ENCODE measurements at regions not wholly inside any gene's neighbourhood (a gene's known extent, or its start where the extent isn't known, plus 50 kb on each side); places are given as distances from the start of the nearest gene placed in this dataset.

GRCh38 chr4:156192033-156192432 lies 238.4 kb upstream of the CTSO start:
- Histone ChIP-seq H3K27me3 (replicated peaks in 1 of 4; ENCODE audit: control extremely low read depth in 1 of 4, control insufficient read depth in 3 of 4, insufficient read depth in 4 of 4, low read length in 3 of 4) (no peaks in the 10 kb centered on the region), H4K20me1 (ENCODE audit: control insufficient read depth, insufficient read depth, low read length, poor library complexity, severe bottlenecking) (no peaks in the 10 kb centered on the region), H2AFZ (ENCODE audit: insufficient read depth, low read depth, low read length, poor library complexity, severe bottlenecking) (no peak overlapping the region), H3K4me1 (ENCODE audit: control insufficient read depth in 2 of 2, insufficient read depth in 2 of 2, low read length in 2 of 2) (no peaks in the 10 kb centered on the region), H3K9ac (ENCODE audit: low read length) (no peak overlapping the region), H3K4me2 (replicated peaks; ENCODE audit: low read depth, low read length, poor library complexity, severe bottlenecking) (no peak overlapping the region), H3K79me2 (ENCODE audit: control insufficient read depth, insufficient read depth, low read length) (no peaks in the 10 kb centered on the region), H3K9me3 (ENCODE audit: control extremely low read depth in 1 of 3, control insufficient read depth in 2 of 3, insufficient read depth in 1 of 3, low read length in 2 of 3) (peaks cover 0 to 5% (median 0%) of the 10 kb centered on the region in 3 donors), H3K4me3 (ENCODE audit: control extremely low read depth in 1 of 5, extremely low read depth in 1 of 5, insufficient read depth in 1 of 5, low read depth in 2 of 5, low read length in 4 of 5) (no peak overlapping the region), H3K27ac (ENCODE audit: low read length in 2 of 2) (no peak overlapping the region), H3K36me3 (replicated peaks in 1 of 2; ENCODE audit: control extremely low read depth in 1 of 2, control insufficient read depth in 1 of 2, extremely low read depth in 1 of 2, insufficient read depth in 2 of 2, low read length in 1 of 2) (no peaks in the 10 kb centered on the region)
- ChIA-PET POLR2A (no interaction called here), CTCF (no interaction called here)
- H3K27me3 Mint-ChIP-seq = no peaks in the 10 kb centered on the region
- TF ChIP-seq EZH2 (IDR thresholded peaks at IDR 0.05; ENCODE audit: borderline replicate concordance, insufficient read depth, low read depth, low read length, poor library complexity, severe bottlenecking) (no peak), CTCF (IDR thresholded peaks at IDR 0.05) (no peak)
- H3K4me1 Mint-ChIP-seq = no peaks in the 10 kb centered on the region
- H3K27ac Mint-ChIP-seq = no peak overlapping the region
- no peak overlapping the region for H3K4me3 Mint-ChIP-seq
- ATAC-seq (ENCODE audit: low read depth) (no peak), DNase-seq (no peak)
- H3K9me3 Mint-ChIP-seq (ENCODE audit: insufficient read depth) = no peaks in the 10 kb centered on the region
- intact Hi-C loops (cut with micrococcal nuclease) = no loop called here

GRCh38 chr4:156191044-156191781 lies 237.5 kb upstream of the CTSO start:
- H3K4me1 Mint-ChIP-seq = no peaks in the 10 kb centered on the region
- H3K27ac Mint-ChIP-seq = no peak overlapping the region
- ATAC-seq (ENCODE audit: low read depth) = no peak
- H3K4me2 ChIP-seq (replicated peaks; ENCODE audit: low read depth, low read length, poor library complexity, severe bottlenecking) = no peak overlapping the region
- no peak overlapping the region for H3K4me3 ChIP-seq (ENCODE audit: control extremely low read depth in 1 of 5, extremely low read depth in 1 of 5, insufficient read depth in 1 of 5, low read depth in 2 of 5, low read length in 4 of 5)
- H3K4me1 ChIP-seq (ENCODE audit: control insufficient read depth in 2 of 2, insufficient read depth in 2 of 2, low read length in 2 of 2) = no peaks in the 10 kb centered on the region
- H4K20me1 ChIP-seq (ENCODE audit: control insufficient read depth, insufficient read depth, low read length, poor library complexity, severe bottlenecking) = no peaks in the 10 kb centered on the region
- H3K9ac ChIP-seq (ENCODE audit: low read length) = no peak overlapping the region
- H3K27me3 ChIP-seq (replicated peaks in 1 of 4; ENCODE audit: control extremely low read depth in 1 of 4, control insufficient read depth in 3 of 4, insufficient read depth in 4 of 4, low read length in 3 of 4) = no peaks in the 10 kb centered on the region
- H3K27ac ChIP-seq (ENCODE audit: low read length in 2 of 2) = no peak overlapping the region
- no peaks in the 10 kb centered on the region for H3K9me3 Mint-ChIP-seq (ENCODE audit: insufficient read depth)
- no peak for TF ChIP-seq CTCF (IDR thresholded peaks at IDR 0.05)
- TF ChIP-seq EZH2 (IDR thresholded peaks at IDR 0.05; ENCODE audit: borderline replicate concordance, insufficient read depth, low read depth, low read length, poor library complexity, severe bottlenecking) = no peak
- no peaks in the 10 kb centered on the region for H3K9me3 ChIP-seq (ENCODE audit: control extremely low read depth in 1 of 3, control insufficient read depth in 2 of 3, insufficient read depth in 1 of 3, low read length in 2 of 3)
- no peaks in the 10 kb centered on the region for H3K27me3 Mint-ChIP-seq
- POLR2A ChIA-PET = no interaction called here
- H3K4me3 Mint-ChIP-seq = no peak overlapping the region
- H3K36me3 ChIP-seq (replicated peaks in 1 of 2; ENCODE audit: control extremely low read depth in 1 of 2, control insufficient read depth in 1 of 2, extremely low read depth in 1 of 2, insufficient read depth in 2 of 2, low read length in 1 of 2) = no peaks in the 10 kb centered on the region
- no peak for DNase-seq
- no peaks in the 10 kb centered on the region for H3K79me2 ChIP-seq (ENCODE audit: control insufficient read depth, insufficient read depth, low read length)
- no peak overlapping the region for H2AFZ ChIP-seq (ENCODE audit: insufficient read depth, low read depth, low read length, poor library complexity, severe bottlenecking)
- no CpG with 5 or more reads among the region's 2 CpGs for WGBS (ENCODE audit: insufficient coverage)
- intact Hi-C loops (cut with micrococcal nuclease) = no loop called here
- CTCF ChIA-PET = no interaction called here

All from B cell (primary cell).